Vagina (tissue), 2 donors: ENCODE measurements at regions not wholly inside any gene's neighbourhood (a gene's known extent, or its start where the extent isn't known, plus 50 kb on each side); places are given as distances from the start of the nearest gene placed in this dataset.

Experiments
- CTCF ChIP-seq, 3 experiments: fragments of 450-650 bp in 2 of 3; fragments of 200-600 bp in 1 of 3; sonication (generic) in 1 of 3; IDR thresholded peaks; one replicate each; pipeline ENCODE4 v1.5.1; 2017 to 2019; ENCODE audit warnings: antibody characterized with exemption in 3 of 3, mild to moderate bottlenecking in 2 of 3, moderate library complexity in 2 of 3
- POLR2AphosphoS5 ChIP-seq, 2 donors: sonication (generic); formaldehyde crosslinking; IDR thresholded peaks; one replicate each; pipeline ENCODE4 v1.9.0; 2017; ENCODE audit warnings: antibody characterized with exemption in 2 of 2, mild to moderate bottlenecking in 2 of 2, low read depth in 1 of 2; ENCODE audit not compliant: insufficient read depth in 1 of 2

GRCh38 chr1:54474310-54475251 is 68.4 kb upstream of the SSBP3 start:
- TF ChIP-seq CTCF (IDR thresholded peaks at IDR 0.05) (no peak), POLR2AphosphoS5 (IDR thresholded peaks at IDR 0.05; ENCODE audit: insufficient read depth in 1 of 2, low read depth in 1 of 2) (no peak)
